HFFc6 (cell line): ENCODE measurements at regions not wholly inside any gene's neighbourhood (a gene's known extent, or its start where the extent isn't known, plus 50 kb on each side); places are given as distances from the start of the nearest gene placed in this dataset.

ENCODE experiments used
- DNase-seq: peaks from one replicate; pipeline ENCODE4 v3.0.0-alpha.2; 2018
- H3K27ac Mint-ChIP-seq: 2 replicates; pipeline ENCODE4 v1.8.0; 2020; ENCODE audit warnings: mild to moderate bottlenecking, mixed read lengths
- H3K27me3 Mint-ChIP-seq: 2 replicates; pipeline ENCODE4 v1.8.0; 2021; ENCODE audit warnings: mild to moderate bottlenecking, moderate library complexity, mixed read lengths; ENCODE audit not compliant: insufficient read depth
- H3K36me3 Mint-ChIP-seq: 2 replicates; pipeline ENCODE4 v1.8.0; 2021; ENCODE audit warnings: low read depth, mixed read lengths
- H3K4me1 Mint-ChIP-seq: 2 replicates; pipeline ENCODE4 v1.8.0; 2020; ENCODE audit warnings: low read depth, mixed read lengths
- H3K4me3 Mint-ChIP-seq: 2 replicates; pipeline ENCODE4 v1.8.0; 2020; ENCODE audit warnings: mild to moderate bottlenecking, moderate library complexity, mixed read lengths
- H3K9me3 Mint-ChIP-seq: 2 replicates; pipeline ENCODE4 v1.8.0; 2020; ENCODE audit warnings: mild to moderate bottlenecking, mixed read lengths
- CTCF ChIP-seq: fragments of 200-600 bp; sonication (generic); IDR thresholded peaks from 2 replicates; pipeline ENCODE4 v1.5.0; 2021; ENCODE audit warnings: antibody characterized with exemption, mild to moderate bottlenecking

GRCh38 chr3:5331567-5332269 is 144.2 kb downstream of the EDEM1 start:
- no peak for DNase-seq
- Mint-ChIP-seq H3K27ac (no peak overlapping the region), H3K36me3 (no peaks in the 10 kb centered on the region), H3K9me3 (peaks cover 4% of the 10 kb centered on the region; the same call in 1 of the 2 replicates), H3K4me3 (no peak overlapping the region), H3K4me1 (peaks cover 14% of the 10 kb centered on the region; the same call in 1 of the 2 replicates), H3K27me3 (0 out of 2 replicates have a peak, but pooled peaks cover 2% of the 10 kb centered on the region)
- no peak for TF ChIP-seq CTCF

- Mint-ChIP-seq H3K27ac (no peak overlapping the region), H3K9me3 (peaks cover 4% of the 10 kb centered on the region; the same call in 1 of the 2 replicates), H3K4me1 (peaks cover 14% of the 10 kb centered on the region; the same call in 1 of the 2 replicates), H3K36me3 (no peaks in the 10 kb centered on the region), H3K4me3 (no peak overlapping the region), H3K27me3 (0 out of 2 replicates have a peak, but pooled peaks cover 2% of the 10 kb centered on the region)
- TF ChIP-seq CTCF, result no peak
- DNase-seq, result no peak
Measured at GRCh38 chr3:5332270-5332956, 144.9 kb downstream of the EDEM1 start.

GRCh38 chr3:5339967-5340535 is 152.5 kb downstream of the EDEM1 start:
- DNase-seq, result no peak
- H3K4me3 Mint-ChIP-seq, result no peak overlapping the region
- H3K27me3 Mint-ChIP-seq, result peaks cover 2% of the 10 kb centered on the region; the same call in 1 of the 2 replicates
- peaks cover 4% of the 10 kb centered on the region; the same call in 1 of the 2 replicates for H3K9me3 Mint-ChIP-seq
- H3K27ac Mint-ChIP-seq, result no peak overlapping the region
- H3K36me3 Mint-ChIP-seq, result no peaks in the 10 kb centered on the region
- TF ChIP-seq CTCF, result no peak
- peaks cover 10% of the 10 kb centered on the region; the same call in 1 of the 2 replicates for H3K4me1 Mint-ChIP-seq

GRCh38 chr3:5341610-5342009 is 154.1 kb downstream of the EDEM1 start:
- Mint-ChIP-seq H3K36me3 (no peaks in the 10 kb centered on the region), H3K27ac (no peak overlapping the region), H3K27me3 (peaks cover 2% of the 10 kb centered on the region; the same call in 1 of the 2 replicates), H3K4me1 (peaks cover 10% of the 10 kb centered on the region; the same call in 1 of the 2 replicates), H3K9me3 (peaks cover 4% of the 10 kb centered on the region; the same call in 1 of the 2 replicates), H3K4me3 (no peak overlapping the region)
- TF ChIP-seq CTCF, result no peak
- DNase-seq, result no peak

GRCh38 chr3:5343459-5343858 is 156.0 kb downstream of the EDEM1 start:
- DNase-seq, result no peak
- H3K4me1 Mint-ChIP-seq, result peaks cover 23% of the 10 kb centered on the region; the same call in 1 of the 2 replicates
- no peak for TF ChIP-seq CTCF
- no peaks in the 10 kb centered on the region; the same call in 1 of the 2 replicates for H3K36me3 Mint-ChIP-seq
- no peak overlapping the region for H3K4me3 Mint-ChIP-seq
- peaks cover 4% of the 10 kb centered on the region; the same call in 1 of the 2 replicates for H3K9me3 Mint-ChIP-seq
- no peaks in the 10 kb centered on the region for H3K27me3 Mint-ChIP-seq
- H3K27ac Mint-ChIP-seq, result no peak overlapping the region
